ENCODE measurements at regions not wholly inside any gene's neighbourhood (a gene's known extent, or its start where the extent isn't known, plus 50 kb on each side); places are given as distances from the start of the nearest gene placed in this dataset.

- no peak for DNase-seq
Observed at GRCh38 chr9:28234133-28234893, 661.0 kb upstream of the C9orf72 start.

DNA sequence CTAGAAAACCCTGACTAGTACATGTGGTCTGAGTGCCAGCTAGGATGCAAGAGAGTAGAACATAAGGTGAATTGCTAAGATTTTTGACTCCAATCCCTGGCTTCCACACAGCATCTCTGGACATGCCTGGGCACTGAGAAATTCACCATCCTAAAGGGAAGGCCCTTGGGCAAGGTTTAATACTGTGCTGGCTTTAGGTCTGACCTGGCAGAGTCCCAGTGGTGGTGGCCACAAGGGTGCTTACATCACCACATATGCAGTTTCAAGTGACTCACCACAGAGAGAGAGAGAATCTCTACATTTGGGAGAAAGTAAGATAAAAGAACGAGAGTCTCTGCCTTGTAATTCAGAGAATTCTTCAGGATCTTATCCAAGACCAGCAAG lies 661.6 kb upstream of the C9orf72 start:
- no peak for DNase-seq

GRCh38 chr9:28249424-28249823 lies 676.1 kb upstream of the C9orf72 start:
- no peak for DNase-seq

GRCh38 chr9:28255174-28255573 lies 681.9 kb upstream of the C9orf72 start:
- DNase-seq = no peak

- DNase-seq = no peak
Observed at GRCh38 chr9:28260330-28260729, 687.0 kb upstream of the C9orf72 start.

GRCh38 chr9:28264368-28264767 lies 691.1 kb upstream of the C9orf72 start:
- no peak for DNase-seq

DNA sequence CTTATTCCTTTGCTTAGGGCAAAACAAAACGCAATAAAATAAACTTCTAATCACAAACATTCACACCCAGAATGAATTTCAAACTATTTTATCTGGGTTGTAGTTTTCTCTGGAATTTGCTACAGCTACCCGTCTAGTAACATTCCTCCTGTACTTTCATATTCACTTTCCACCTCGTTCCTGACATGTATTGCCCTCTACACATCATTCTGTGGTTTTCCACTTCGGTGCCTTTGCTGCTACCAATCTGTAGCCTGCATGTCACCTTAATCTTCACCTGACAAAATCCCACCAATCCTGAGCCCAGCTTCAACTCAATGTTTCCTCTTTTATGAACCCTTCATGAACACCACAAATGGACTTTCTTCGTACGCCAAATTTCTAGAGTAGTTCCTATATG lies 694.1 kb upstream of the C9orf72 start:
- no peak for DNase-seq

- DNase-seq = no peak
Observed at GRCh38 chr9:28270156-28270555, 696.9 kb upstream of the C9orf72 start.

DNA sequence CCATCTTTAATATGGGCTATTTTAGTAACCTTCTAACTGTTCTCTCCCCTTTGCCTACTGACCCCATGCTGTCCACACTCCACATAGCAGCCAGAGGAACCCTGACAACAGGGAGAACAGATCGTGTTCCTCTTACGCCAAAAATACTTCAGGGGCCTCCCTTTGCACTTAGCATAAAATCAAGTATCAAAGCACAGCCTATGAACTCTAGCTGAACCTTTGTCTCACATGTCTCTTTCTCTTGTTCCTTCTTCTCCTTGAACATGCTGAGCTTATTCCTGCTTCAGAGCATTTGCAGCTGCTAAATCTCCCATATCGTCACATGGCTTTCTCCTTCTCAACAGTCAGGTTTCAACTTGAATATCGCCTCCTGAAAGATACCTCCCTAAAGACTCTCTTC lies 698.8 kb upstream of the C9orf72 start:
- DNase-seq = no peak

GRCh38 chr9:28287455-28287854 lies 714.2 kb upstream of the C9orf72 start:
- no peak for DNase-seq

GRCh38 chr9:28289746-28290145 lies 716.5 kb upstream of the C9orf72 start:
- no peak for DNase-seq

GRCh38 chr9:28293369-28294090 lies 720.2 kb upstream of the C9orf72 start:
- no peak for DNase-seq

GRCh38 chr9:28301281-28301680 lies 728.0 kb upstream of the C9orf72 start:
- DNase-seq = no peak

GRCh38 chr9:28317745-28318144 lies 744.5 kb upstream of the C9orf72 start:
- DNase-seq = no peak

- no peak for DNase-seq
Observed at GRCh38 chr9:28318515-28318914, 745.2 kb upstream of the C9orf72 start.

- no peak for DNase-seq
Observed at GRCh38 chr9:28319981-28320380, 746.7 kb upstream of the C9orf72 start.

GRCh38 chr9:28320616-28321015 lies 747.3 kb upstream of the C9orf72 start:
- no peak for DNase-seq

- no peak for DNase-seq
Observed at GRCh38 chr9:28329323-28329722, 756.0 kb upstream of the C9orf72 start.

GRCh38 chr9:28332648-28333047 lies 759.4 kb upstream of the C9orf72 start:
- no peak for DNase-seq

DNA sequence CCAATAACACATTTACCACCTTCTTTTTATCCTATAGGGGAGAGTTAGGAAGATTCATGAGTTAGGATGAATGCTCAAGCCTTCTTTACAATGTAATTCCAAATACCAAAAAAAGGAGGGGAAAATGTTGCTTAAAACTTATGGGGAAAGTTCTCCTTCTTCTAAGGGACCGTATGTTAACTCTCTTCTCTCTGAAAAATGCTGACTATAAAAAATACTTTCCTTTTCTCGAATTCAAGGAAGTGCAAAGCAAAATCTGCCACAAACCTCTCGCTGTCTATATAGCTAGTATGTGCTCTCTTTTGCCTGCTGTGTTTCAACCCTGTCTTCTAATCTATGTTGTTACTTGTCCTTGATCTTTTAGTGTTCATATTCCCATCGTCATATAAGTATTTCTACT lies 768.6 kb upstream of the C9orf72 start:
- DNase-seq = no peak

- DNase-seq = no peak
Observed at GRCh38 chr9:28342815-28343338, 769.6 kb upstream of the C9orf72 start.

- no peak for DNase-seq
Observed at GRCh38 chr9:28363151-28363562, 789.9 kb upstream of the C9orf72 start.

DNA sequence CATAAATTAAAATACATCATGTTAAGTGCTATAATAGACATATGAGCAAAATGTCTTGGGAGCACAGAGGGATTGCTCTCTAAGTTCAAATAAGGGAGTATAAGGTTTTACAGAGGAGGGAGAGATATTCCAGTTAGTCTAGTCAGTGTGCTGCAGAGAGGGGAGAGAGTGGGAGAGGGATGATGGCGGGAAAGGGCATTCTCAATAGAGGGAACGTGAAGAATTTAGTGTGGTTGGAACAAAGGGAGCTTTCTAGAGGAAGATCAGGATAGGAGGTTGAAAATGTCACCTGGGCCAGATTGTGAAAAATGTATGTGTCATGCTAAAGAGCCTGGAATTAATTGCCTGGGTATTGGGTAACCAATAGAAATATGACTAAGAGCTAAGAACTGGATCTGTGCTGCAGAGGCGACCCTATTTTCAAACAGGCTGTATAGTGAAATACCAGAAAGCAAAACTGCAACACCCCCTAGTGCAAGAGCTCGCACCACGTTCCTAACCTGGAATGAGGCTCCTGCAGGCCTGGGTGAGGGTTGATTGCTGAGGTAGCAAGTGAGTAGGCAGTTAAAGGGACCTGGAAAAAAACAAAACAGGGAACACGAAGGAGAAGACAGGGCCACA lies 791.8 kb upstream of the C9orf72 start:
- DNase-seq = no peak

- no peak for DNase-seq
Observed at GRCh38 chr9:28365728-28366127, 792.4 kb upstream of the C9orf72 start.

Data from NCI-H1436 treated with DMSO at 0.1 percent for 48 hours (cell line).